A673 (cell line): ENCODE measurements at regions not wholly inside any gene's neighbourhood (a gene's known extent, or its start where the extent isn't known, plus 50 kb on each side); places are given as distances from the start of the nearest gene placed in this dataset.

ENCODE experiments used
- EZH2 ChIP-seq: fragments of 200-600 bp; sonication (generic); IDR thresholded peaks from 2 replicates; pipeline ENCODE4 v1.6.1; 2017; ENCODE audit warnings: borderline replicate concordance, low read depth, mild to moderate bottlenecking, mixed read lengths, antibody characterized with exemption, low read length; ENCODE audit not compliant: poor library complexity, severe bottlenecking
- TF ChIP-seq, protein P1 (sequence below): fragments of 300-800, 200-600 bp; sonication (generic); conservative IDR thresholded peaks from 2 replicates; pipeline ENCODE4 v1.5.1; 2017; ENCODE audit warnings: low read depth, mild to moderate bottlenecking, antibody characterized with exemption, low read length, moderate library complexity, mixed read lengths

DNA sequence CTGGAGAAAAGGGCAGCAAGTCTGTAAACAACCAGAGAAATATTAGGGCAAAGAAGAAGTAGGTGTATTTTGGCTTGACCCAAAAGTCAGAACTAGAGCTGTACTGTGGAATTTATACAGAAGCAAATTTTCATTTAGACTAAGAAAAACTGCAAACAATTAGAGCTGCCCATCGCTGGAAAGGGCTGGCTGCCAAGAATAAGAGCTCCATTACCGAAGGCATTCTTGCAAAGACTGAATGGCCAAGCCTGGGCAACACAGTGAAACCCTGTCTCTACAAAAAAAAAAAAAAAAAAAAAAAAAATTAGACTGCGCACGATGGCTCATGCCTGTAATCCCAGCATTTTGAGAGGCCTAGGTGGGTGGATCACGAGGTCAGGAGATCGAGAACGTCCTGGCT is 53.9 kb upstream of the TMC5 start:
- TF ChIP-seq, protein P1, sequence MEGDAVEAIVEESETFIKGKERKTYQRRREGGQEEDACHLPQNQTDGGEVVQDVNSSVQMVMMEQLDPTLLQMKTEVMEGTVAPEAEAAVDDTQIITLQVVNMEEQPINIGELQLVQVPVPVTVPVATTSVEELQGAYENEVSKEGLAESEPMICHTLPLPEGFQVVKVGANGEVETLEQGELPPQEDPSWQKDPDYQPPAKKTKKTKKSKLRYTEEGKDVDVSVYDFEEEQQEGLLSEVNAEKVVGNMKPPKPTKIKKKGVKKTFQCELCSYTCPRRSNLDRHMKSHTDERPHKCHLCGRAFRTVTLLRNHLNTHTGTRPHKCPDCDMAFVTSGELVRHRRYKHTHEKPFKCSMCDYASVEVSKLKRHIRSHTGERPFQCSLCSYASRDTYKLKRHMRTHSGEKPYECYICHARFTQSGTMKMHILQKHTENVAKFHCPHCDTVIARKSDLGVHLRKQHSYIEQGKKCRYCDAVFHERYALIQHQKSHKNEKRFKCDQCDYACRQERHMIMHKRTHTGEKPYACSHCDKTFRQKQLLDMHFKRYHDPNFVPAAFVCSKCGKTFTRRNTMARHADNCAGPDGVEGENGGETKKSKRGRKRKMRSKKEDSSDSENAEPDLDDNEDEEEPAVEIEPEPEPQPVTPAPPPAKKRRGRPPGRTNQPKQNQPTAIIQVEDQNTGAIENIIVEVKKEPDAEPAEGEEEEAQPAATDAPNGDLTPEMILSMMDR = no peak
- TF ChIP-seq EZH2 = no peak
